ENCODE measurements at regions not wholly inside any gene's neighbourhood (a gene's known extent, or its start where the extent isn't known, plus 50 kb on each side); places are given as distances from the start of the nearest gene placed in this dataset.

- Histone ChIP-seq H2AFZ (ENCODE audit: low read depth, low read length) (no peak overlapping the region), H3K9me1 (replicated peaks; ENCODE audit: control insufficient read depth, extremely low read depth, insufficient read depth, low read length) (no peaks in the 10 kb centered on the region), H3K9ac (replicated peaks; ENCODE audit: extremely low read depth, insufficient read depth, low read length) (no peak overlapping the region), H3K4me1 (ENCODE audit: control insufficient read depth, extremely low read depth, insufficient read depth, low read length) (no peaks in the 10 kb centered on the region), H4K20me1 (replicated peaks; ENCODE audit: control insufficient read depth, extremely low read depth, insufficient read depth, low read length) (no peaks in the 10 kb centered on the region), H3K27me3 (ENCODE audit: control insufficient read depth in 2 of 2, insufficient read depth in 2 of 2, low read length in 2 of 2) (no peaks in the 10 kb centered on the region), H3K4me2 (ENCODE audit: insufficient read depth, low read length) (no peak overlapping the region), H3K4me3 (replicated peaks in 1 of 3; ENCODE audit: insufficient read depth in 1 of 3, low read depth in 1 of 3, low read length in 3 of 3) (no peak overlapping the region), H3K27ac (ENCODE audit: insufficient read depth, low read depth, low read length) (no peak overlapping the region), H3K36me3 (ENCODE audit: control insufficient read depth in 2 of 2, extremely low read depth in 1 of 2, insufficient read depth in 2 of 2, low read length in 2 of 2) (no peaks in the 10 kb centered on the region), H3K79me2 (ENCODE audit: control insufficient read depth, insufficient read depth, low read length) (no peaks in the 10 kb centered on the region), H3K9me3 (replicated peaks; ENCODE audit: control insufficient read depth, insufficient read depth, low read length) (no peaks in the 10 kb centered on the region)
- DNase-seq (ENCODE audit: low read depth, low spot score) = no peak
- POLR2A ChIA-PET = no interaction called here
- dilution Hi-C loops (cut with MboI; ENCODE audit: extremely low pct_ligation_motif_present, low sequenced_read_pairs) = no loop called here
- no TSS peak for BruUV-seq (replicated peaks)
- FAIRE-seq = no peak
- TF ChIP-seq POLR2A (IDR thresholded peaks at IDR 0.05; ENCODE audit: low read depth, low read length) (no peak), CTCF (IDR thresholded peaks at IDR 0.05; ENCODE audit: extremely low read depth in 1 of 2, insufficient read depth in 1 of 2, low read depth in 1 of 2, low read length in 2 of 2) (no peak), MAX (IDR thresholded peaks at IDR 0.05; ENCODE audit: insufficient read depth, insufficient read length) (no peak), EZH2 (IDR thresholded peaks at IDR 0.05; ENCODE audit: borderline replicate concordance, low read depth, low read length, severe bottlenecking) (no peak), MYC (IDR thresholded peaks at IDR 0.05; ENCODE audit: low read depth, low read length) (no peak), GATA2 (IDR thresholded peaks at IDR 0.05; ENCODE audit: insufficient read depth, insufficient read length, low read depth, low read length) (no peak), POLR2AphosphoS5 (IDR thresholded peaks at IDR 0.05; ENCODE audit: insufficient read depth, low read depth, low read length) (no peak), JUN (IDR thresholded peaks at IDR 0.05; ENCODE audit: borderline replicate concordance, insufficient read depth, insufficient read length, low read depth) (no peak), FOS (IDR thresholded peaks at IDR 0.05; ENCODE audit: borderline replicate concordance, insufficient read depth, low read length) (no peak)
- intact Hi-C loops (cut with micrococcal nuclease) = no loop called here
- CTCF ChIA-PET = interaction anchor here (0.8 to 1.0 kb wide), 2 partner anchors 10 to 12 kb away, joined by 3 read pairs; no protein-coding TSS in a partner anchor
These were observed 78.9 kb upstream of the SLC4A4 start for GRCh38 chr4:71259911-71260331.

All from endothelial cell of umbilical vein (primary cell).